ENCODE measurements at regions not wholly inside any gene's neighbourhood (a gene's known extent, or its start where the extent isn't known, plus 50 kb on each side); places are given as distances from the start of the nearest gene placed in this dataset.

DNA sequence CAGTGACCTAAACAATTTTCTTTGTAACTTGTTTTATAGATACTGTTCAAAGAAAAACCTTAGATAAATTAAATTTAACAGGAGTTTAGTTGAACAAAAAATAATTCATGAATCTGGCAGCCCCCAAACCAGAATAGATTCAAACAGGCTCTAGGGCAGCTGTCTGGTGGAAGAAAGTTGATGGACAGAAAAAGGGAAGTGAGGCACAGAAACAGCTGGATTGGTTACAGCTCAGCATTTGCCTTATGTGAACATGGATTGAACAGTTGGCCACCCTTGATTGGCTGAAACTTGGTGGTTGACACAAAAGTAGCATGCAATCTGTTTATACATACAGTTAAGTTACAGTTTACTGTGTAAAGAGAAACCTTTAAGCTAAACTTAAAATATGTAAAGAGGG lies 954.3 kb upstream of the FLRT2 start:
- no TSS peak for BruUV-seq (replicated peaks)
- Histone ChIP-seq H3K79me2 (ENCODE audit: insufficient read depth, low read depth, low read length) (no peaks in the 10 kb centered on the region), H4K20me1 (ENCODE audit: insufficient read depth, low read length) (no peaks in the 10 kb centered on the region), H3K27ac (ENCODE audit: low read depth, low read length, poor library complexity, severe bottlenecking) (no peak overlapping the region), H3K4me3 (ENCODE audit: low read depth, low read length, poor library complexity, severe bottlenecking) (no peak overlapping the region), H3K36me3 (ENCODE audit: insufficient read depth, low read length) (no peaks in the 10 kb centered on the region), H3K4me1 (ENCODE audit: insufficient read depth, low read length, poor library complexity, severe bottlenecking) (no peaks in the 10 kb centered on the region), H2AFZ (ENCODE audit: low read length) (no peak overlapping the region), H3K9me2 (ENCODE audit: insufficient read depth, low read length) (no peaks in the 10 kb centered on the region), H3K9me3 (ENCODE audit: low read length) (no peaks in the 10 kb centered on the region), H3K4me2 (ENCODE audit: low read length) (no peak overlapping the region)
- ChIA-PET CTCF (ENCODE audit: unreplicated experiment) (no interaction called here), POLR2A (no interaction called here)
- DNase-seq (ENCODE audit: low spot score) = no peak
- intact Hi-C loops (cut with micrococcal nuclease; ENCODE audit: unreplicated experiment) = no loop called here
- TF ChIP-seq, protein P1, sequence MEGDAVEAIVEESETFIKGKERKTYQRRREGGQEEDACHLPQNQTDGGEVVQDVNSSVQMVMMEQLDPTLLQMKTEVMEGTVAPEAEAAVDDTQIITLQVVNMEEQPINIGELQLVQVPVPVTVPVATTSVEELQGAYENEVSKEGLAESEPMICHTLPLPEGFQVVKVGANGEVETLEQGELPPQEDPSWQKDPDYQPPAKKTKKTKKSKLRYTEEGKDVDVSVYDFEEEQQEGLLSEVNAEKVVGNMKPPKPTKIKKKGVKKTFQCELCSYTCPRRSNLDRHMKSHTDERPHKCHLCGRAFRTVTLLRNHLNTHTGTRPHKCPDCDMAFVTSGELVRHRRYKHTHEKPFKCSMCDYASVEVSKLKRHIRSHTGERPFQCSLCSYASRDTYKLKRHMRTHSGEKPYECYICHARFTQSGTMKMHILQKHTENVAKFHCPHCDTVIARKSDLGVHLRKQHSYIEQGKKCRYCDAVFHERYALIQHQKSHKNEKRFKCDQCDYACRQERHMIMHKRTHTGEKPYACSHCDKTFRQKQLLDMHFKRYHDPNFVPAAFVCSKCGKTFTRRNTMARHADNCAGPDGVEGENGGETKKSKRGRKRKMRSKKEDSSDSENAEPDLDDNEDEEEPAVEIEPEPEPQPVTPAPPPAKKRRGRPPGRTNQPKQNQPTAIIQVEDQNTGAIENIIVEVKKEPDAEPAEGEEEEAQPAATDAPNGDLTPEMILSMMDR (conservative IDR thresholded peaks at IDR 0.05; ENCODE audit: low read length) = no peak
- TF ChIP-seq EZH2phosphoT487 (IDR thresholded peaks at IDR 0.05; ENCODE audit: borderline replicate concordance, low read depth, low read length) = no peak

DNA sequence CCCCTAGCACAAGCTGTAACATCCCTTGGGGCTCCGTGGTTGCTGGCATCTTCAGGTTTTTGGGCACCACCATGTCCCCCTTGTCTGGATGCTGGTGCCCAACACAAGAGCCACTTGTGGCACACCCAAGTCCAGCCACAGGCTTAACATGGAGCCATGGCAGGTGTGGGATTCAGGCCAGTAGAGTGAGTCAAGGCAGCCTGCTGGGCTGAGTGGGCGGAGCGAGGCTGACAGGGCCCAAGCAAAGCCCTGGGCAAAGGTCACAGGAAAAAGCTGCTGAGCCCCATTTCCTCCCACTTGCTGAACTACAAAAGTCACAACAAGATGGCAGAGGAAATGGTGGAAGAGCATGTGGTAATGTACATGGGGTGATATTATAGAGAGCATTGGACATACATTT lies 950.7 kb upstream of the FLRT2 start:
- intact Hi-C loops (cut with micrococcal nuclease; ENCODE audit: unreplicated experiment) = no loop called here
- TF ChIP-seq, protein P1 (conservative IDR thresholded peaks at IDR 0.05; ENCODE audit: low read length) = no peak
- TF ChIP-seq EZH2phosphoT487 (IDR thresholded peaks at IDR 0.05; ENCODE audit: borderline replicate concordance, low read depth, low read length) = no peak
- no peaks in the 10 kb centered on the region for H3K79me2 ChIP-seq (ENCODE audit: insufficient read depth, low read depth, low read length)
- no peak overlapping the region for H2AFZ ChIP-seq (ENCODE audit: low read length)
- no peaks in the 10 kb centered on the region for H4K20me1 ChIP-seq (ENCODE audit: insufficient read depth, low read length)
- no peaks in the 10 kb centered on the region for H3K9me2 ChIP-seq (ENCODE audit: insufficient read depth, low read length)
- no peaks in the 10 kb centered on the region for H3K4me1 ChIP-seq (ENCODE audit: insufficient read depth, low read length, poor library complexity, severe bottlenecking)
- H3K9me3 ChIP-seq (ENCODE audit: low read length) = no peaks in the 10 kb centered on the region
- ChIA-PET CTCF (ENCODE audit: unreplicated experiment) (no interaction called here), POLR2A (interaction anchor here (0.7 kb wide), 1 partner anchor 9 kb away, joined by 3 read pairs; no protein-coding TSS in a partner anchor)
- H3K4me3 ChIP-seq (ENCODE audit: low read depth, low read length, poor library complexity, severe bottlenecking) = no peak overlapping the region
- no peaks in the 10 kb centered on the region for H3K36me3 ChIP-seq (ENCODE audit: insufficient read depth, low read length)
- DNase-seq (ENCODE audit: low spot score) = no peak
- H3K27ac ChIP-seq (ENCODE audit: low read depth, low read length, poor library complexity, severe bottlenecking) = no peak overlapping the region
- BruUV-seq (replicated peaks) = no TSS peak
- H3K4me2 ChIP-seq (ENCODE audit: low read length) = no peak overlapping the region

DNA sequence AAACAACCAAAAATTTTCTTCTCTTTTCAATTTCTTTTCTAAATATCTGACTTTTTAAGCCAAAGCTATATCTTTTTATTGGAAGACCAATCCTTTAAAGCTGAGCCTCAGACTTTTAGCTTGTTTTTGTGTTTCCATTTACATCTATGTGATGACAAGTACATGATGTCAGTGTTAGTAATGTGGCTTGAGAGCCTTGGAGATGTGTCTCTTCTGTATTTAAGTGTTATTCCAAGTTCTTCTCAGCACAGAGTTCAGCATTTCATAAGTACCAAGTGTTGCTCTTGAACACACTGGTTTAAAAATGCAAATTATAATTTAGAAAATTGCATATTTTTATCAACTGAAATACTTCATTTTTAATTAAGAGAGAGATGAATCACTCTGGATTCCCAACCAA lies 948.9 kb upstream of the FLRT2 start:
- Histone ChIP-seq H3K36me3 (ENCODE audit: insufficient read depth, low read length) (no peaks in the 10 kb centered on the region), H3K27ac (ENCODE audit: low read depth, low read length, poor library complexity, severe bottlenecking) (no peak overlapping the region), H3K79me2 (ENCODE audit: insufficient read depth, low read depth, low read length) (no peaks in the 10 kb centered on the region), H3K4me3 (ENCODE audit: low read depth, low read length, poor library complexity, severe bottlenecking) (no peak overlapping the region), H3K4me1 (ENCODE audit: insufficient read depth, low read length, poor library complexity, severe bottlenecking) (no peaks in the 10 kb centered on the region), H3K9me3 (ENCODE audit: low read length) (no peaks in the 10 kb centered on the region), H3K9me2 (ENCODE audit: insufficient read depth, low read length) (no peaks in the 10 kb centered on the region), H2AFZ (ENCODE audit: low read length) (no peak overlapping the region), H3K4me2 (ENCODE audit: low read length) (no peak overlapping the region), H4K20me1 (ENCODE audit: insufficient read depth, low read length) (no peaks in the 10 kb centered on the region)
- TF ChIP-seq EZH2phosphoT487 (IDR thresholded peaks at IDR 0.05; ENCODE audit: borderline replicate concordance, low read depth, low read length) = no peak
- TF ChIP-seq, protein P1 (conservative IDR thresholded peaks at IDR 0.05; ENCODE audit: low read length) = no peak
- ChIA-PET CTCF (ENCODE audit: unreplicated experiment) (no interaction called here), POLR2A (interaction anchor here (0.6 kb wide), 1 partner anchor 23 kb away, joined by 3 read pairs; no protein-coding TSS in a partner anchor)
- BruUV-seq (replicated peaks) = no TSS peak
- intact Hi-C loops (cut with micrococcal nuclease; ENCODE audit: unreplicated experiment) = no loop called here
- DNase-seq (ENCODE audit: low spot score) = no peak

Data from OCI-LY7 (cell line).